ENCODE measurements at regions not wholly inside any gene's neighbourhood (a gene's known extent, or its start where the extent isn't known, plus 50 kb on each side); places are given as distances from the start of the nearest gene placed in this dataset.

DNA sequence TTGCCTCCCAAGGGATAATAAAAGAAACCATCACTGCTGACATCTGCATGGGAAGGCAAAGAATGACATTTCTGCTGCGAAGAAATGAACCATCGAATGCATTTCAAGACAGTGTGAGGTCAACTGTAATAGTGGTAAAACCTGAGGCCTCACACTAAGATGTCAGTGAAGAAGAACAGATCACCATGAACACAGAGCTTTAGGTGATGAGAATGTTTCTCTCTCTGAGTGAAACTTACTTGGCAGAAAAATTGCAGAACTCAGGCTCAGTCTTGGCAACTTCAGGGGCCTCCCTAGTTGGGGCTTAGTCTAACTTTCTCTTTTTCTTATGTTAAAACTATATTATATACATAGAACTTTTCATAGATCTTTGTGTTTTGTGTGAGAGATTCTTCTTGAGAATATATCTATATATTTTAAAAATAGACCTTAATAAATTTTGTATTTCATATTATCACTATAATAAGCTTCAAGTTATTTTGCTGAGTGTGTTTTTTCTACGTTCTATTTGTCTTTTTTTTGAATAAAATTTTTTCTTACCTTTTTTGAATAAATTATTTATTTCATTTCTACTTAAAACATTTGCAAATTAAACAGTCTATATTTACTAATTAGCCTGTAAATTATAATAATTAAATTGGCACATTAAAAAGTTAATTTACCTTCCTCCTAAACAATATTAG is 427.5 kb upstream of the TRIB2 start:
- Histone ChIP-seq H3K9me2 (replicated peaks; ENCODE audit: control insufficient read depth, low read length) (no peaks in the 10 kb centered on the region), H3K9me3 (ENCODE audit: control insufficient read depth, insufficient read depth, low read length) (no peaks in the 10 kb centered on the region), H3K4me3 (ENCODE audit: low read length) (no peak overlapping the region), H3K27ac (ENCODE audit: low read depth, low read length) (no peak overlapping the region), H3K79me2 (ENCODE audit: control insufficient read depth, low read length) (no peaks in the 10 kb centered on the region), H3K4me1 (ENCODE audit: control insufficient read depth, low read length) (peaks cover 13% of the 10 kb centered on the region), H3K4me2 (ENCODE audit: low read length) (no peak overlapping the region), H3K36me3 (ENCODE audit: control insufficient read depth, low read length) (no peaks in the 10 kb centered on the region), H3K27me3 (ENCODE audit: control insufficient read depth, low read length) (no peaks in the 10 kb centered on the region), H3F3A (ENCODE audit: control insufficient read depth, insufficient read depth) (no peaks in the 10 kb centered on the region; the same call in 1 of the 2 replicates), H4K20me1 (ENCODE audit: control insufficient read depth, insufficient read depth, low read depth, low read length) (no peaks in the 10 kb centered on the region)
- TF ChIP-seq CTCF (IDR thresholded peaks at IDR 0.05; ENCODE audit: low read depth, low read length, poor library complexity, severe bottlenecking) (no peak), EZH2phosphoT487 (IDR thresholded peaks at IDR 0.05; ENCODE audit: borderline replicate concordance, low read length) (no peak)

- Histone ChIP-seq H3K9me3 (ENCODE audit: control insufficient read depth, insufficient read depth, low read length) (no peaks in the 10 kb centered on the region), H3K27me3 (ENCODE audit: control insufficient read depth, low read length) (no peaks in the 10 kb centered on the region)
- TF ChIP-seq CTCF (IDR thresholded peaks at IDR 0.05; ENCODE audit: low read depth, low read length, poor library complexity, severe bottlenecking) (no peak), EZH2phosphoT487 (IDR thresholded peaks at IDR 0.05; ENCODE audit: borderline replicate concordance, low read length) (no peak)
Observed at GRCh38 chr2:12291303-12291702, 425.4 kb upstream of the TRIB2 start.

DNA sequence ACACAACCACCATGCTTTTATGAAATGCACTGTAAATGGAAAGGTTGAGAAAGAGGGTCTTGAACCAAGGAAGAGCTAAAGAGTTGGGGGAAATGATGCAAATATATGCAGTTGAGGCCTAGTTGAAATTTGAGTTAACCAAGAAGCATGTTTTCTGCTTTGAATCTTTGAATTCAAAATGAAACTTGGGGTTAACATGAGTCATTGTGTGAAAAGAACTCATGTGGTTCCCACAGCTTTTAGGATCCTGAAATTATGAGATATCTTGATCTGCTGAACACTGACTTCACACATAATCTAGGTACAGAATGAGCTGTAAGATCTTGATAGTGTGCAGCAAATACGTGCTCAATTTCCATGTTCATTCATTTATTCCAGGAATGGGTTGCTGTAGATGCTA is 422.9 kb upstream of the TRIB2 start:
- no peaks in the 10 kb centered on the region for H4K20me1 ChIP-seq (ENCODE audit: control insufficient read depth, insufficient read depth, low read depth, low read length)
- H3K9me3 ChIP-seq (ENCODE audit: control insufficient read depth, insufficient read depth, low read length), result no peaks in the 10 kb centered on the region
- H3K4me2 ChIP-seq (ENCODE audit: low read length), result no peak overlapping the region
- TF ChIP-seq CTCF (IDR thresholded peaks at IDR 0.05; ENCODE audit: low read depth, low read length, poor library complexity, severe bottlenecking) (no peak), EZH2phosphoT487 (IDR thresholded peaks at IDR 0.05; ENCODE audit: borderline replicate concordance, low read length) (no peak)
- no peaks in the 10 kb centered on the region for H3K9me2 ChIP-seq (replicated peaks; ENCODE audit: control insufficient read depth, low read length)
- no peaks in the 10 kb centered on the region for H3K79me2 ChIP-seq (ENCODE audit: control insufficient read depth, low read length)
- no peaks in the 10 kb centered on the region for H3K36me3 ChIP-seq (ENCODE audit: control insufficient read depth, low read length)
- H3K27me3 ChIP-seq (ENCODE audit: control insufficient read depth, low read length), result no peaks in the 10 kb centered on the region
- no peaks in the 10 kb centered on the region for H3F3A ChIP-seq (ENCODE audit: control insufficient read depth, insufficient read depth)
- no peaks in the 10 kb centered on the region for H3K4me1 ChIP-seq (ENCODE audit: control insufficient read depth, low read length)
- no peak overlapping the region for H3K4me3 ChIP-seq (ENCODE audit: low read length)
- no peak overlapping the region for H3K27ac ChIP-seq (ENCODE audit: low read depth, low read length)

More at GRCh38 chr2:12291303-12291702, 425.4 kb upstream of the TRIB2 start:
- Histone ChIP-seq H3F3A (ENCODE audit: control insufficient read depth, insufficient read depth) (no peaks in the 10 kb centered on the region), H3K4me3 (ENCODE audit: low read length) (no peak overlapping the region), H3K9me2 (replicated peaks; ENCODE audit: control insufficient read depth, low read length) (no peaks in the 10 kb centered on the region), H3K36me3 (ENCODE audit: control insufficient read depth, low read length) (no peaks in the 10 kb centered on the region), H3K79me2 (ENCODE audit: control insufficient read depth, low read length) (no peaks in the 10 kb centered on the region), H3K27ac (ENCODE audit: low read depth, low read length) (no peak overlapping the region), H3K4me2 (ENCODE audit: low read length) (no peak overlapping the region), H3K4me1 (ENCODE audit: control insufficient read depth, low read length) (peaks cover 11% of the 10 kb centered on the region), H4K20me1 (ENCODE audit: control insufficient read depth, insufficient read depth, low read depth, low read length) (no peaks in the 10 kb centered on the region)
